ENCODE measurements at regions not wholly inside any gene's neighbourhood (a gene's known extent, or its start where the extent isn't known, plus 50 kb on each side); places are given as distances from the start of the nearest gene placed in this dataset.

DNA sequence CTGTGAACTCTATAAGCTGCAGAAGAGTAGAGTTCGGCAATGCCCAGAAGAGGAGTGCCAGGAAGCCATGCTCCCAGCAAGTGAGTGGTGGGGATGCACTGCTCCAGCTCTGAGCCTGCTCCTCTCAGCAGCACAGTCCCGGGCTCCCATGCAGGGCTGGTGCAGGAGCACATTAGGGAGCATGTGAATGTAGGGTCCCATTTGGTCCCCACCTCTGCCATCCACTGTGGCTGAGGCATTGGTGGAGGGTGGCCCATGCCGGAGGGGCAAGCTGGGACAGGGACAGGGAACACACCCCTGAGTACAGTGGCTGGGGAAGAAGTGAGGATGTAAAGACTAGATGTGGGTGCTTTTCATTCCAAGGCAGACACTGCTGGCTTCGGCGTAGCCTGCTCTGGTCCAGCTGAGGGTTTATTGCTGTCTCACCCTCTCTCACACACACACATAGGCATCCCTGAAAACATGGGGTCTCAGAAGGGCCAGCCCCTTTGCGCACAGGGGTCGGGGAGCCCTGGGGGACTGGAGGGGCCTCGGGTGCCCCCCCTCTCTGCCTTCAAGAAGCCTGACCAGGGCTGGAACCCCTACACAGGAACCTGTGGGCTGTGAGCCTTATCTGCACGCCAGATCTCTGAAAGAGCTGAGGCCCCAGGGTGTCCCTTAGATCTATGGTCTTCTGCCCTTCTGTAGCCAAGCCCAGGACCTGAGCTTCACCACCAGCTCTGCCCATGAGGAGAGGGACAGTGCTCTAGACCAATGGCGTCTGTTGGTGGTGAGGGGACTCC lies 341.0 kb downstream of the TCERG1L start:
- ChIA-PET CTCF (ENCODE audit: unreplicated experiment) (interaction anchor here (0.7 kb wide), 1 partner anchor 160 kb away, joined by 3 read pairs; no protein-coding TSS in a partner anchor), POLR2A (interaction anchor here (0.7 kb wide), 1 partner anchor 18 kb away, joined by 3 read pairs; no protein-coding TSS in a partner anchor)
- H3K4me2 ChIP-seq (ENCODE audit: low read length): no peak overlapping the region
- H3K4me3 ChIP-seq (ENCODE audit: low read depth, low read length, poor library complexity, severe bottlenecking): no peak overlapping the region
- no peaks in the 10 kb centered on the region for H4K20me1 ChIP-seq (ENCODE audit: insufficient read depth, low read length)
- no TSS peak for BruUV-seq (replicated peaks)
- TF ChIP-seq EZH2phosphoT487 (IDR thresholded peaks at IDR 0.05; ENCODE audit: borderline replicate concordance, low read depth, low read length): no peak
- TF ChIP-seq, protein P1, sequence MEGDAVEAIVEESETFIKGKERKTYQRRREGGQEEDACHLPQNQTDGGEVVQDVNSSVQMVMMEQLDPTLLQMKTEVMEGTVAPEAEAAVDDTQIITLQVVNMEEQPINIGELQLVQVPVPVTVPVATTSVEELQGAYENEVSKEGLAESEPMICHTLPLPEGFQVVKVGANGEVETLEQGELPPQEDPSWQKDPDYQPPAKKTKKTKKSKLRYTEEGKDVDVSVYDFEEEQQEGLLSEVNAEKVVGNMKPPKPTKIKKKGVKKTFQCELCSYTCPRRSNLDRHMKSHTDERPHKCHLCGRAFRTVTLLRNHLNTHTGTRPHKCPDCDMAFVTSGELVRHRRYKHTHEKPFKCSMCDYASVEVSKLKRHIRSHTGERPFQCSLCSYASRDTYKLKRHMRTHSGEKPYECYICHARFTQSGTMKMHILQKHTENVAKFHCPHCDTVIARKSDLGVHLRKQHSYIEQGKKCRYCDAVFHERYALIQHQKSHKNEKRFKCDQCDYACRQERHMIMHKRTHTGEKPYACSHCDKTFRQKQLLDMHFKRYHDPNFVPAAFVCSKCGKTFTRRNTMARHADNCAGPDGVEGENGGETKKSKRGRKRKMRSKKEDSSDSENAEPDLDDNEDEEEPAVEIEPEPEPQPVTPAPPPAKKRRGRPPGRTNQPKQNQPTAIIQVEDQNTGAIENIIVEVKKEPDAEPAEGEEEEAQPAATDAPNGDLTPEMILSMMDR (conservative IDR thresholded peaks at IDR 0.05; ENCODE audit: low read length): no peak
- DNase-seq (ENCODE audit: low spot score): no peak
- no peaks in the 10 kb centered on the region for H3K36me3 ChIP-seq (ENCODE audit: insufficient read depth, low read length)
- no peaks in the 10 kb centered on the region for H3K9me3 ChIP-seq (ENCODE audit: low read length)
- no peak overlapping the region for H3K27ac ChIP-seq (ENCODE audit: low read depth, low read length, poor library complexity, severe bottlenecking)
- intact Hi-C loops (cut with micrococcal nuclease; ENCODE audit: unreplicated experiment): no loop called here
- H2AFZ ChIP-seq (ENCODE audit: low read length): no peak overlapping the region
- no peaks in the 10 kb centered on the region for H3K9me2 ChIP-seq (ENCODE audit: insufficient read depth, low read length)
- H3K4me1 ChIP-seq (ENCODE audit: insufficient read depth, low read length, poor library complexity, severe bottlenecking): no peaks in the 10 kb centered on the region
- H3K79me2 ChIP-seq (ENCODE audit: insufficient read depth, low read depth, low read length): no peaks in the 10 kb centered on the region

DNA sequence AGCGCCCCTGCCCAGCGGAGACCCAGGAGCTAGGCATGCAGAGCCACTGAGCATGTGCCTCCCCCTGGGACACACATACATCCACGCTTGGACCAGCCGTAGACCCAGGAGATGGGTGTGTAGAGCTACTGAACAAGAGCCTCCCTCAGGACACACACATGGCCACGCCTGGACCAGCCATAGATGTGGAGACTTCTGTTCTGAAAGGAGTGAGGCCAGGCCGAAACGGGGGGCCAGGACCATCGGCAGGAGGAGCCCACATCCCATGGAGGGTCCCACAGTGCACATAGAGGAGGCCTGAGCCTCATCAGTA lies 340.4 kb downstream of the TCERG1L start:
- no peak for TF ChIP-seq EZH2phosphoT487 (IDR thresholded peaks at IDR 0.05; ENCODE audit: borderline replicate concordance, low read depth, low read length)
- TF ChIP-seq, protein P1 (conservative IDR thresholded peaks at IDR 0.05; ENCODE audit: low read length): no peak
- ChIA-PET POLR2A (interaction anchor here (0.7 kb wide), 1 partner anchor 18 kb away, joined by 3 read pairs; no protein-coding TSS in a partner anchor), CTCF (ENCODE audit: unreplicated experiment) (interaction anchor here (0.7 kb wide), 1 partner anchor 161 kb away, joined by 3 read pairs; no protein-coding TSS in a partner anchor)
- Histone ChIP-seq H3K4me1 (ENCODE audit: insufficient read depth, low read length, poor library complexity, severe bottlenecking) (no peaks in the 10 kb centered on the region), H3K79me2 (ENCODE audit: insufficient read depth, low read depth, low read length) (no peaks in the 10 kb centered on the region), H4K20me1 (ENCODE audit: insufficient read depth, low read length) (no peaks in the 10 kb centered on the region), H2AFZ (ENCODE audit: low read length) (no peak overlapping the region), H3K27ac (ENCODE audit: low read depth, low read length, poor library complexity, severe bottlenecking) (no peak overlapping the region), H3K36me3 (ENCODE audit: insufficient read depth, low read length) (no peaks in the 10 kb centered on the region), H3K9me2 (ENCODE audit: insufficient read depth, low read length) (no peaks in the 10 kb centered on the region), H3K4me3 (ENCODE audit: low read depth, low read length, poor library complexity, severe bottlenecking) (no peak overlapping the region), H3K9me3 (ENCODE audit: low read length) (no peaks in the 10 kb centered on the region), H3K4me2 (ENCODE audit: low read length) (no peak overlapping the region)
- intact Hi-C loops (cut with micrococcal nuclease; ENCODE audit: unreplicated experiment): no loop called here
- no peak for DNase-seq (ENCODE audit: low spot score)
- no TSS peak for BruUV-seq (replicated peaks)

DNA sequence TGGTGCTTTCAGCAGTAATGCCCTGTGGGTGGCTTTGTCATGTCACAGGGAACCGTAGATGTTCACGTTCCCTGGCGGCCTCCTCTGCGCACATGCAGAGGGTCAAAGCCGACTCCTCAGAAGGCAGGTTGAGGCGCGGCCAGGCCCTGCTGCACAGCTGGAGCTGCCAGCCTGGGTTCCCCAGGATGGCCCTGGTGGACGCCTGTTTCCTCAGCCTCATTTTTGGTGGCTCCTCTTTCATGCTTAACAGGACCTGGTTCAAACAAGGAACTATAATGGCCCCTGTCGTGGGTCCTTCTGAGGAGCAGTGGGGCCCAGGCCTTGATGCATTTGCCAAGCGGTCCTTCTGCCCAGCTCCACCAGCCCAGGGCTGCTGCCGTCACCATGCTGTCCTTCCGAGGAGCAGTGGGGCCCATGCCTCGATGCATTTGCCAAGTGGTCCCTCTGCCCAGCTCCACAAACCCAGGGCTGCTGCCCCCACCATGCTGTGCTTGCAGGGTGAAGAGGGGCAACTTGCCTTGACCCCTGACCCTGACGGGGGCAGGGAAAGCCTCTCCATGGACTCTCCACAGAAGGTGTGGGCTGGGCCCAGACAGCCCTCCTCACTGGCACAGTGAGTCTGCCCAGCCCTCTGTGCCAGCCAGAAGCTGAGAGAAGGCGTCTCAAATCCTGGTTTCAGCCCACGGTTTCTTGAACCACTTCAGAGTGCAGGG lies 338.2 kb downstream of the TCERG1L start:
- DNase-seq (ENCODE audit: low spot score): no peak
- no peak overlapping the region for H3K27ac ChIP-seq (ENCODE audit: low read depth, low read length, poor library complexity, severe bottlenecking)
- H2AFZ ChIP-seq (ENCODE audit: low read length): no peak overlapping the region
- no peaks in the 10 kb centered on the region for H3K9me2 ChIP-seq (ENCODE audit: insufficient read depth, low read length)
- no peaks in the 10 kb centered on the region for H3K79me2 ChIP-seq (ENCODE audit: insufficient read depth, low read depth, low read length)
- no peaks in the 10 kb centered on the region for H3K36me3 ChIP-seq (ENCODE audit: insufficient read depth, low read length)
- H3K4me1 ChIP-seq (ENCODE audit: insufficient read depth, low read length, poor library complexity, severe bottlenecking): no peaks in the 10 kb centered on the region
- intact Hi-C loops (cut with micrococcal nuclease; ENCODE audit: unreplicated experiment): no loop called here
- no TSS peak for BruUV-seq (replicated peaks)
- no peak overlapping the region for H3K4me3 ChIP-seq (ENCODE audit: low read depth, low read length, poor library complexity, severe bottlenecking)
- ChIA-PET POLR2A (no interaction called here), CTCF (ENCODE audit: unreplicated experiment) (no interaction called here)
- no peak overlapping the region for H3K4me2 ChIP-seq (ENCODE audit: low read length)
- H4K20me1 ChIP-seq (ENCODE audit: insufficient read depth, low read length): no peaks in the 10 kb centered on the region
- H3K9me3 ChIP-seq (ENCODE audit: low read length): no peaks in the 10 kb centered on the region
- no peak for TF ChIP-seq EZH2phosphoT487 (IDR thresholded peaks at IDR 0.05; ENCODE audit: borderline replicate concordance, low read depth, low read length)
- TF ChIP-seq, protein P1 (conservative IDR thresholded peaks at IDR 0.05; ENCODE audit: low read length): no peak
